ENCODE measurements at regions not wholly inside any gene's neighbourhood (a gene's known extent, or its start where the extent isn't known, plus 50 kb on each side); places are given as distances from the start of the nearest gene placed in this dataset.

- no peak overlapping the region for H3K4me3 ChIP-seq (ENCODE audit: low read depth, low read length)
- TF ChIP-seq, protein P1, sequence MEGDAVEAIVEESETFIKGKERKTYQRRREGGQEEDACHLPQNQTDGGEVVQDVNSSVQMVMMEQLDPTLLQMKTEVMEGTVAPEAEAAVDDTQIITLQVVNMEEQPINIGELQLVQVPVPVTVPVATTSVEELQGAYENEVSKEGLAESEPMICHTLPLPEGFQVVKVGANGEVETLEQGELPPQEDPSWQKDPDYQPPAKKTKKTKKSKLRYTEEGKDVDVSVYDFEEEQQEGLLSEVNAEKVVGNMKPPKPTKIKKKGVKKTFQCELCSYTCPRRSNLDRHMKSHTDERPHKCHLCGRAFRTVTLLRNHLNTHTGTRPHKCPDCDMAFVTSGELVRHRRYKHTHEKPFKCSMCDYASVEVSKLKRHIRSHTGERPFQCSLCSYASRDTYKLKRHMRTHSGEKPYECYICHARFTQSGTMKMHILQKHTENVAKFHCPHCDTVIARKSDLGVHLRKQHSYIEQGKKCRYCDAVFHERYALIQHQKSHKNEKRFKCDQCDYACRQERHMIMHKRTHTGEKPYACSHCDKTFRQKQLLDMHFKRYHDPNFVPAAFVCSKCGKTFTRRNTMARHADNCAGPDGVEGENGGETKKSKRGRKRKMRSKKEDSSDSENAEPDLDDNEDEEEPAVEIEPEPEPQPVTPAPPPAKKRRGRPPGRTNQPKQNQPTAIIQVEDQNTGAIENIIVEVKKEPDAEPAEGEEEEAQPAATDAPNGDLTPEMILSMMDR (IDR thresholded peaks at IDR 0.05; ENCODE audit: insufficient read depth, low read depth, low read length, missing control alignments) = no peak
- DNase-seq (ENCODE audit: low read depth) = no peak
Measured at GRCh38 chr3:110291886-110292501, 779.6 kb upstream of the NECTIN3 start.

GRCh38 chr3:110293660-110294059 is 778.0 kb upstream of the NECTIN3 start:
- H3K4me3 ChIP-seq (ENCODE audit: low read depth, low read length) = no peak overlapping the region
- no peak for DNase-seq (ENCODE audit: low read depth)
- TF ChIP-seq, protein P1 (IDR thresholded peaks at IDR 0.05; ENCODE audit: insufficient read depth, low read depth, low read length, missing control alignments) = no peak

DNA sequence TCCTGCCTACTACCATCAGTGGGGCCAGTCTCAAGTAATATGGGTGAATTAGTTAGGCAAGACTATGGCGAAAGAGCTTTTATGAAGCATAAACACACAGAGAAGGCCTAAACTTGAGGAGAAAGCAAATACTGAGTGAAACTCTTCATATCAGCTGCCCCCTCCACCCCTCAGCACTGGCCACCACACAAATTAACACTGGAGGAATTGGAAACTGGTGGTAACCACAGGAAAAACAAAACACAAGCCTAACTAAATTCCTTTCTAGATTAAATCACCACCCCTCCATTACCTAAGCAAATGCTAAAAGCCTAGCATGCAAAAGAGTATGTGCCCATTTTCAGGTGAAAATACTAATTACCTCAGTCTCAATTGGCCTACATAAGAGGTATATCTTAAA is 774.7 kb upstream of the NECTIN3 start:
- H3K4me3 ChIP-seq (ENCODE audit: low read depth, low read length) = no peak overlapping the region
- no peak for DNase-seq (ENCODE audit: low read depth)
- TF ChIP-seq, protein P1 (IDR thresholded peaks at IDR 0.05; ENCODE audit: insufficient read depth, low read depth, low read length, missing control alignments) = no peak

GRCh38 chr3:110301781-110302180 is 769.8 kb upstream of the NECTIN3 start:
- no peak overlapping the region for H3K4me3 ChIP-seq (ENCODE audit: low read depth, low read length)
- no peak for DNase-seq (ENCODE audit: low read depth)
- TF ChIP-seq, protein P1 (IDR thresholded peaks at IDR 0.05; ENCODE audit: insufficient read depth, low read depth, low read length, missing control alignments) = no peak

DNA sequence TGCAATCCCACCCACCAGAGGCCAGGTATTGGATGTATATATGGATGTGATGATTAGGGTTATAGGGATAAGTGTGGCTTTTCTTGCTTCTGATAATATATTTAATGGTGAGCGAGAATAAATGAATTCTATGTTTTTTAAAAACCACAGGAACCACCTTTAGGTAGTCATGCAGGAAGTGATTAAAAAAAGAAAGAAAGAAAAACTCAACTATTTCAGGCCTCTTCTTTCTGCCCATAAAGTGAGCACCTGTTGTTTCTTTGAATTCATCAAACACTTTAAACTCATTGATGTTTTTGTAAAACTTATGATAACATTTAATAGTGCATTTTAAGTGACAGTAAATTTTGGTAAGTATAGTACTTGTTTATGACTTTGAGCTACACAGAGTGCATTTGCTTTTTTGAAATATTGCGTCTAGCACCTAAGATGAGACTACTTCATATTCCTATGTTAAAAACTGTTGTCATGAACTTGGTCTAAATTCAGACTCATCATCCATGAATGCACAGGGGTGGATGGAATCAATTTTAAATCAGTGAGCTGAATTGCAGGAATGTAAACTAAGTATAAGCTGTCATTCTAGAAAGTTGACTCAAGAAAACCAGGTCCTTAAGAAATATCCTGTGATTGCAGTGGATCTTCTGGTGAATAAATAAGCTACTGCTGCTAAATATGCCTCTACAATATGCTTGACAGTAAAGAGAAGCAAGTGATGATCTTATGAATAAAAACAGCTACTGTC is 764.4 kb upstream of the NECTIN3 start:
- no peak for DNase-seq (ENCODE audit: low read depth)
- no peak overlapping the region for H3K4me3 ChIP-seq (ENCODE audit: low read depth, low read length)

GRCh38 chr3:110311541-110311940 is 760.1 kb upstream of the NECTIN3 start:
- no peak for DNase-seq (ENCODE audit: low read depth)
- H3K4me3 ChIP-seq (ENCODE audit: low read depth, low read length) = no peak overlapping the region
- TF ChIP-seq, protein P1 (IDR thresholded peaks at IDR 0.05; ENCODE audit: insufficient read depth, low read depth, low read length, missing control alignments) = no peak

More for the DNA sequence above, 764.4 kb upstream of the NECTIN3 start:
- TF ChIP-seq, protein P1 (IDR thresholded peaks at IDR 0.05; ENCODE audit: insufficient read depth, low read depth, low read length, missing control alignments) = no peak
